ENCODE measurements at regions not wholly inside any gene's neighbourhood (a gene's known extent, or its start where the extent isn't known, plus 50 kb on each side); places are given as distances from the start of the nearest gene placed in this dataset.

- DNase-seq (ENCODE audit: insufficient read length, low spot score) (no peak), FAIRE-seq (no peak)
Observed at GRCh38 chr3:180184816-180185215, 148.1 kb upstream of the PEX5L start.

GRCh38 chr3:180185650-180186049 is 148.9 kb upstream of the PEX5L start:
- DNase-seq (ENCODE audit: insufficient read length, low spot score) (no peak), FAIRE-seq (no peak)

GRCh38 chr3:180188512-180189309 is 152.0 kb upstream of the PEX5L start:
- no peak for FAIRE-seq
- no peak for DNase-seq (ENCODE audit: insufficient read length, low spot score)

GRCh38 chr3:180189310-180189648 is 152.5 kb upstream of the PEX5L start:
- no peak for FAIRE-seq
- no peak for DNase-seq (ENCODE audit: insufficient read length, low spot score)

GRCh38 chr3:180196658-180197057 is 159.9 kb upstream of the PEX5L start:
- DNase-seq (ENCODE audit: insufficient read length, low spot score), result no peak
- no peak for FAIRE-seq

GRCh38 chr3:180199417-180199995 is 162.8 kb upstream of the PEX5L start:
- DNase-seq (ENCODE audit: insufficient read length, low spot score), result no peak
- FAIRE-seq, result no peak

- no peak for FAIRE-seq
Observed at GRCh38 chr3:180215866-180216265, 179.1 kb upstream of the PEX5L start.

GRCh38 chr3:180223268-180223667 is 186.5 kb upstream of the PEX5L start:
- FAIRE-seq (no peak), DNase-seq (ENCODE audit: insufficient read length, low spot score) (no peak)

More at GRCh38 chr3:180215866-180216265, 179.1 kb upstream of the PEX5L start:
- DNase-seq (ENCODE audit: insufficient read length, low spot score), result no peak

- no peak for FAIRE-seq
Observed at GRCh38 chr3:180229113-180229512, 192.4 kb upstream of the PEX5L start.

GRCh38 chr3:180239939-180240338 is 203.2 kb upstream of the PEX5L start:
- DNase-seq (ENCODE audit: insufficient read length, low spot score) (no peak), FAIRE-seq (no peak)

More at GRCh38 chr3:180229113-180229512, 192.4 kb upstream of the PEX5L start:
- DNase-seq (ENCODE audit: insufficient read length, low spot score), result no peak

GRCh38 chr3:180246688-180247195 is 210.0 kb upstream of the PEX5L start:
- DNase-seq (ENCODE audit: insufficient read length, low spot score) (no peak), FAIRE-seq (no peak)

- no peak for DNase-seq (ENCODE audit: insufficient read length, low spot score)
- no peak for FAIRE-seq
Observed at GRCh38 chr3:180250172-180250571, 213.4 kb upstream of the PEX5L start.

- no peak for FAIRE-seq
- DNase-seq (ENCODE audit: insufficient read length, low spot score), result no peak
Observed at GRCh38 chr3:180252683-180253082, 215.9 kb upstream of the PEX5L start.

GRCh38 chr3:180253283-180253682 is 216.5 kb upstream of the PEX5L start:
- DNase-seq (ENCODE audit: insufficient read length, low spot score), result no peak
- no peak for FAIRE-seq

- DNase-seq (ENCODE audit: insufficient read length, low spot score) (no peak), FAIRE-seq (no peak)
Observed at GRCh38 chr3:180264479-180264878, 227.7 kb upstream of the PEX5L start.

- DNase-seq (ENCODE audit: insufficient read length, low spot score), result no peak
- FAIRE-seq, result no peak
Observed at GRCh38 chr3:180265551-180265950, 228.8 kb upstream of the PEX5L start.

GRCh38 chr3:180267202-180267843 is 230.6 kb upstream of the PEX5L start:
- no peak for DNase-seq (ENCODE audit: insufficient read length, low spot score)
- FAIRE-seq, result no peak

- FAIRE-seq (no peak), DNase-seq (ENCODE audit: insufficient read length, low spot score) (no peak)
Observed at GRCh38 chr3:180274536-180274935, 237.8 kb upstream of the PEX5L start.

GRCh38 chr3:180275176-180275575 is 238.4 kb upstream of the PEX5L start:
- FAIRE-seq, result no peak
- no peak for DNase-seq (ENCODE audit: insufficient read length, low spot score)

- FAIRE-seq, result no peak
- no peak for DNase-seq (ENCODE audit: insufficient read length, low spot score)
Observed at GRCh38 chr3:180277041-180277440, 240.3 kb upstream of the PEX5L start.

- DNase-seq (ENCODE audit: insufficient read length, low spot score) (no peak), FAIRE-seq (no peak)
Observed at GRCh38 chr3:180278583-180279188, 241.9 kb upstream of the PEX5L start.

Measured in HTR-8/SVneo (cell line).